ENCODE measurements at regions not wholly inside any gene's neighbourhood (a gene's known extent, or its start where the extent isn't known, plus 50 kb on each side); places are given as distances from the start of the nearest gene placed in this dataset.

GRCh38 chr12:43267818-43268217, 284.2 kb downstream of the ADAMTS20 start:
- TF ChIP-seq EZH2 (IDR thresholded peaks at IDR 0.05) (no peak), POLR2AphosphoS5 (IDR thresholded peaks at IDR 0.05; ENCODE audit: borderline replicate concordance, low read depth, low read length) (no peak), FOXP2 (optimal IDR thresholded peaks at IDR 0.05; ENCODE audit: control extremely low read depth, extremely low read length, insufficient read depth) (no peak)

Measured in SK-N-MC (cell line).